Astrocyte (in vitro differentiated cells and primary cell): ENCODE measurements at regions not wholly inside any gene's neighbourhood (a gene's known extent, or its start where the extent isn't known, plus 50 kb on each side); places are given as distances from the start of the nearest gene placed in this dataset.

Source experiments
- EZH2 ChIP-seq: IDR thresholded peaks from 2 replicates; pipeline ENCODE4 v1.6.1; 2012; ENCODE audit warnings: mild to moderate bottlenecking, low read length, inconsistent platforms; ENCODE audit not compliant: insufficient read depth
- TF ChIP-seq, protein P1 (sequence below): IDR thresholded peaks from 2 replicates; pipeline ENCODE4 v1.5.1; 2011; ENCODE audit warnings: low read depth, mild to moderate bottlenecking, inconsistent platforms, low read length, moderate library complexity; ENCODE audit not compliant: insufficient read depth

DNA sequence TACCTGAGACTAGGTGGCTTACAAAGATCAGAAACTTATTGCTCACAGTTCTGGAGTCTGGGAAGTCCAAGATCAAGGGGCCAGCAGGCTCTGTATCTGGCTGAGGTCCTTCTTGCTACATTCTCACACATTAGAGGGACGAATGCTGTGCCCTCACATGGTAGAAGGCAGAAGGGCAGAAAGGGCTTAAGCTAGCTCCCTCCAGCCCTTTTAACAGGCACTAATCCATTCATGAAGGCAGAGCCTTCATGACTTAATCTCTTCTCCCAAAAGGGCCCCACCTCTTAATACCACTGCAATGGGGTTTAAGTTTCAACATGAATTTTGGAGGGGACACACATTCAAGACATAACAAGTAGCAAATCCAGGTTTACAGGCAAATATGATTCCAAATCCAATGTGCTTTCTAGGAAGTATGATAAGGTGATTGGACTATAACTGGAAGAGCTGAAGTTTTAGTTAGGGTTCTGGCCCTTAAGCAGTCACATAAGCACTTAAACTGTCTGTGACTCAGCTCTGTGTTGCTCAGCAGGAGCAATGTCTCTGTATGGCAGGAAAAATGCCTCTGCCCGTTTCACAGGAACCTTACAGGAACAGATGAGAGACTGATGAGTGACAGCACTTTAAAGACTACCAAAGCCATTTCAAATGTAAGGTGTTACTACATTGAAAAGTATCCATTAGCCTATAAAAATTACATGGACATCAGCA, 119.6 kb upstream of the PTPRM start:
- no peak for TF ChIP-seq EZH2
- TF ChIP-seq, protein P1, sequence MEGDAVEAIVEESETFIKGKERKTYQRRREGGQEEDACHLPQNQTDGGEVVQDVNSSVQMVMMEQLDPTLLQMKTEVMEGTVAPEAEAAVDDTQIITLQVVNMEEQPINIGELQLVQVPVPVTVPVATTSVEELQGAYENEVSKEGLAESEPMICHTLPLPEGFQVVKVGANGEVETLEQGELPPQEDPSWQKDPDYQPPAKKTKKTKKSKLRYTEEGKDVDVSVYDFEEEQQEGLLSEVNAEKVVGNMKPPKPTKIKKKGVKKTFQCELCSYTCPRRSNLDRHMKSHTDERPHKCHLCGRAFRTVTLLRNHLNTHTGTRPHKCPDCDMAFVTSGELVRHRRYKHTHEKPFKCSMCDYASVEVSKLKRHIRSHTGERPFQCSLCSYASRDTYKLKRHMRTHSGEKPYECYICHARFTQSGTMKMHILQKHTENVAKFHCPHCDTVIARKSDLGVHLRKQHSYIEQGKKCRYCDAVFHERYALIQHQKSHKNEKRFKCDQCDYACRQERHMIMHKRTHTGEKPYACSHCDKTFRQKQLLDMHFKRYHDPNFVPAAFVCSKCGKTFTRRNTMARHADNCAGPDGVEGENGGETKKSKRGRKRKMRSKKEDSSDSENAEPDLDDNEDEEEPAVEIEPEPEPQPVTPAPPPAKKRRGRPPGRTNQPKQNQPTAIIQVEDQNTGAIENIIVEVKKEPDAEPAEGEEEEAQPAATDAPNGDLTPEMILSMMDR: no peak
